ENCODE measurements at regions not wholly inside any gene's neighbourhood (a gene's known extent, or its start where the extent isn't known, plus 50 kb on each side); places are given as distances from the start of the nearest gene placed in this dataset.

GRCh38 chr9:23606107-23606506 lies 219.9 kb downstream of the ELAVL2 start:
- DNase-seq, result no peak

DNA sequence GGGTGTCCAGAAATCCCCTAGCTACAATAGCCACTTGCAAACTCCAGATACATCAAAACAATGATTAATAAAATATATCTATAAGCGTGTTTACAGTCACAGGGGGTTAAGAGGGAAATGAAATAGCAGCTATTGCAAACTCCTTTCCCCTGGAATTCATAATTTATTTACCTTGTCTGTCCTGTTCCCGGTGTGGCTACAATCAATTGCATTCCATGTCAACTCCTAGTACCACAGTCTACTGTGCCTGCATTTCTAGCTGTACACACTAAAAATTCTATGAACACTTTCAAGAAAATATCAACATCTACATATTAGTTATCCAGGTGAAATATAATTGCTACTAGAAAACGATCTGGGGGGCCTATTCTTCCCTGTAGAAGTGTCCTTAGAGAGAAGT lies 217.6 kb downstream of the ELAVL2 start:
- DNase-seq, result no peak

DNA sequence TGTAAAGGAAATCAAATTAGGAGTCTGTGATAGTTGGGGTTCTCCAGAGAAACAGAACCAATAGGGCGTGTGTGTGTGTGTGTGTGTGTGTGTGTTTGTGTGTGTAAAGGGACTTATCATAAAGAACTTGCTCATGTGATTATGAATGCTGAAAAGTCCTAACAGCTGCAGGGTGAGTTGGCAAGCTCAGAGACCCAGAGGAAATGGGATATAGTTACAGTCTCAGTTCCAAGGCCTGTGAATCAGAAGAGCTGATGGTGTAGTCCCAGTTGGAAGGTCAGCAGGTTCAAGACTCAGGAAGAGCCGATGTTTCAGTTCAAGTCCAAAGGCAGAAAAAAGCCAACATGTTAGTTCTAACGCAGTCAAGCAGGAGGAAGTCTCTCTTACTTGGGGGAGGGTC lies 214.2 kb downstream of the ELAVL2 start:
- DNase-seq, result peak; percentile 77

DNA sequence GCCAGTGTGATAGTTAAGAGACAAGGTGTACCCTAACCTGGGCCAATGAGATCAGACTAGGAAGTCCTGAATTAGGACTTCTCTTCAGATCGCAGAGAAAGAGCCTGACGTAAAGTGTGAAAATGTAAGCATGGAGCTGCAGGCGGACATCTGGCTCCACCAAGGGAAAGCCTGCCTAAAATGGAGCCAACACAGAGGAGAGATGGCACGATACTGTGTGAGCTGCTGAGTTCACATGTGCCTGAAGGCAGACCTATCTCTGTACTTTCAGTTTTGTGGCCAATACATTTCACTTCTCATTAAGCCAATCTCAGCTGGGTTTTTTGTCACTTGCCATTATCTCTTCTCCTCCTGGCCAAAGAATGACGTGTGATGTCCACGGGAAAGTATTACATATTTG lies 210.5 kb downstream of the ELAVL2 start:
- no peak for DNase-seq

DNA sequence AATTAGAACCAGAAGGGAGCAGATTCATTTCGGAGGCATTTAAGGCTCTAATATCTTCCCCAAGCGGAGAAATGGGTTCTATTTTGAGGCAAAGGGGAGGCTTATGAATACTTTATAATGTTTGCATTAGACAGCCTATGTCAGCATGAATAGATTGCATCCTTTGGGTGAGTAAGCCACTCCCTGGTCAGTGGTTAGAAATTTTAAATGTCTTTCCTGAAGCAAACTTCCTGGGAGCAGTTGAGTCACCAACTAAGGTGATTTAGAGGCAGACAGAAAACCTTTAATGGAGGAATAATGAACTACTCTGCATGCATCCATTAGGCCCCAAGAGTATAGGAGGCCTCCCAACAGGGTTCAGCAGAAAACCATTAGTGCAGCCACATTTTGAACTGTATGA lies 204.9 kb downstream of the ELAVL2 start:
- no peak for DNase-seq

DNA sequence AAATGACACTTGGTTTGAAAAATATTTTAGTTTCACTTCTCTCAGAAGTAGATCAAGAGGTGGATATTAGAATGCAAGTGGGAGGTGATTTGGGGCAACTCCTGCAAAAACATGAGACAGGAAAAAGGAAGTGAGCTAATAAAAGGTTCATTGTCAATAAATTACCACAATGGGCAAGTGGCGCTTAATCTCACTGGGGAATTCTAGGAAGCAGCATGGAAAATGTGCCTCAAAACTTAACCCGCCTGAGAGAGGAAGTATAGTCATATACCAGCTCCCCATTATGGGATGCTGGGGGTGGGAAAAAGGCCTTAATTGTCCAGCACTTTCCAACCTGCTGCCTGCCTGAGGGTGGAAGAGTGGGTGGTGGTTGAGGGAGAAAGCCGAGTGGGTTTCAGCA lies 204.1 kb downstream of the ELAVL2 start:
- no peak for DNase-seq

GRCh38 chr9:23622396-23622795 lies 203.6 kb downstream of the ELAVL2 start:
- no peak for DNase-seq

- DNase-seq, result no peak
These were observed 195.6 kb downstream of the ELAVL2 start for GRCh38 chr9:23630488-23630887.

DNA sequence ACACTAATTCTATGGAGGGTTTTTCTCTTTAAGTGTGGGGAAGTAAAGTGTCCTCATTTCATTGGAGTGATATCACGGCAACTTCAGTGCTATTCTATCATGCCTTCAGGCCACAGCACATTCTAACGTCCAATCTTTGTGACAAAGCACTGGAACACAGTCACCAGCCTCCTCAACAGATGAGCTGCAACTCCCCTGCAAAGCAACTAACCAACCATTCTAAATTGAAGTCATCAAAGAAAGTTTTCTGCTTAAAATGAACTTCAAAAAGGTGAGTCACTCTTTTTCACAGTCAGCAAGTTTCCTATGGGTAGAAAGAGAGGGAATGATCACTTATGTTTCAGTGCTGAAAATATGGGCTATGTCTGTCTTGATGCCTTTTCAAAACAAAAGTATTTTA lies 190.8 kb downstream of the ELAVL2 start:
- DNase-seq, result no peak

GRCh38 chr9:23636199-23636598 lies 189.8 kb downstream of the ELAVL2 start:
- no peak for DNase-seq

- no peak for DNase-seq
These were observed 188.0 kb downstream of the ELAVL2 start for GRCh38 chr9:23638011-23638410.

GRCh38 chr9:23638837-23639426 lies 187.1 kb downstream of the ELAVL2 start:
- DNase-seq, result no peak
